CD14-positive monocyte (primary cell): ENCODE measurements at regions not wholly inside any gene's neighbourhood (a gene's known extent, or its start where the extent isn't known, plus 50 kb on each side); places are given as distances from the start of the nearest gene placed in this dataset.

Source experiments
- DNase-seq, 3 donors: peaks; one replicate each; pipeline ENCODE4 v3.0.0-alpha.2; 2011 to 2022
- H2AFZ ChIP-seq: 2 replicates; pipeline ENCODE4 v1.6.0; 2012; ENCODE audit warnings: mild to moderate bottlenecking, low read depth, low read length, inconsistent platforms; ENCODE audit not compliant: insufficient read depth, poor library complexity, severe bottlenecking
- H3K27ac ChIP-seq, 2 donors: 1 replicate in 1 of 2; 2 replicates in 1 of 2; pipeline ENCODE4 v1.5.1; 2012 to 2013; ENCODE audit warnings: low read length in 2 of 2, control low read depth in 1 of 2, inconsistent platforms in 1 of 2, low read depth in 1 of 2, mild to moderate bottlenecking in 1 of 2
- H3K27me3 ChIP-seq, 2 donors: one replicate each; pipeline versions ENCODE4 v1.6.0 to v1.6.1; 2011 to 2013; ENCODE audit warnings: low read length in 2 of 2; ENCODE audit not compliant: control insufficient read depth in 2 of 2, insufficient read depth in 2 of 2
- H3K36me3 ChIP-seq, 2 donors: replicated peaks in 1 of 2; 1 replicate in 1 of 2; 2 replicates in 1 of 2; pipeline versions ENCODE4 v1.5.1 to v1.6.1; 2012 to 2013; ENCODE audit warnings: low read length in 2 of 2, control low read depth in 1 of 2, inconsistent platforms in 1 of 2, mild to moderate bottlenecking in 1 of 2; ENCODE audit not compliant: insufficient read depth in 2 of 2, control insufficient read depth in 1 of 2
- H3K4me1 ChIP-seq, 2 donors: 1 replicate in 1 of 2; 2 replicates in 1 of 2; pipeline versions ENCODE4 v1.5.1 to v1.6.1; 2012 to 2013; ENCODE audit warnings: low read length in 2 of 2, control low read depth in 1 of 2, inconsistent platforms in 1 of 2, mild to moderate bottlenecking in 1 of 2, moderate library complexity in 1 of 2; ENCODE audit not compliant: insufficient read depth in 2 of 2, control insufficient read depth in 1 of 2
- H3K4me2 ChIP-seq: replicated peaks from 2 replicates; pipeline ENCODE3; 2012; ENCODE audit warnings: low read length, moderate library complexity, mild to moderate bottlenecking; ENCODE audit not compliant: poor library complexity, severe bottlenecking; ENCODE audit errors: extremely low read depth
- H3K4me3 ChIP-seq, 3 experiments: fragments of 200-600 bp in 1 of 3; sonication (generic) in 1 of 3; replicated peaks in 1 of 3; 1 replicate in 2 of 3; 2 replicates in 1 of 3; pipeline ENCODE4 v1.5.1; 2011 to 2013; ENCODE audit warnings: low read length in 3 of 3, mild to moderate bottlenecking in 3 of 3, control low read depth in 2 of 3, low read depth in 2 of 3, inconsistent platforms in 1 of 3, moderate library complexity in 1 of 3
- H3K79me2 ChIP-seq: 2 replicates; pipeline ENCODE4 v1.6.0; 2012; ENCODE audit warnings: mild to moderate bottlenecking, control low read depth, inconsistent platforms, low read length, moderate library complexity; ENCODE audit not compliant: insufficient read depth
- H3K9ac ChIP-seq: 2 replicates; pipeline ENCODE4 v1.6.0; 2017; ENCODE audit warnings: low read length, mild to moderate bottlenecking; ENCODE audit not compliant: insufficient read depth, poor library complexity, severe bottlenecking
- H3K9me3 ChIP-seq, 2 donors: replicated peaks in 1 of 2; 1 replicate in 1 of 2; 2 replicates in 1 of 2; pipeline versions ENCODE4 v1.5.1 to v1.6.1; 2012 to 2013; ENCODE audit warnings: low read length in 2 of 2, control low read depth in 1 of 2; ENCODE audit not compliant: control insufficient read depth in 1 of 2, insufficient read depth in 1 of 2
- H4K20me1 ChIP-seq: 2 replicates; pipeline ENCODE4 v1.6.0; 2012; ENCODE audit warnings: mild to moderate bottlenecking, low read length, control low read depth, moderate library complexity; ENCODE audit not compliant: insufficient read depth
- H3K27ac Mint-ChIP-seq, 7 donors: one replicate each; pipeline ENCODE4 v1.8.0; 2020; ENCODE audit warnings: mild to moderate bottlenecking in 7 of 7, mixed read lengths in 7 of 7, moderate library complexity in 6 of 7, inconsistent platforms in 2 of 7
- H3K27me3 Mint-ChIP-seq, 3 donors: one replicate each; pipeline ENCODE4 v1.8.0; 2021 to 2022; ENCODE audit warnings: low read depth in 3 of 3, mild to moderate bottlenecking in 3 of 3, mixed read lengths in 3 of 3, moderate library complexity in 3 of 3, inconsistent platforms in 1 of 3
- H3K36me3 Mint-ChIP-seq, 2 donors: one replicate each; pipeline ENCODE4 v1.8.0; 2020; ENCODE audit warnings: mixed read lengths in 2 of 2, inconsistent platforms in 1 of 2, mild to moderate bottlenecking in 1 of 2
- H3K4me1 Mint-ChIP-seq: one replicate; pipeline ENCODE4 v1.8.0; 2020; ENCODE audit warnings: mild to moderate bottlenecking, mixed read lengths
- H3K4me3 Mint-ChIP-seq, 2 donors: one replicate each; pipeline ENCODE4 v1.8.0; 2020; ENCODE audit warnings: mild to moderate bottlenecking in 2 of 2, mixed read lengths in 2 of 2, moderate library complexity in 1 of 2
- H3K9me3 Mint-ChIP-seq, 7 donors: one replicate each; pipeline ENCODE4 v1.8.0; 2020 to 2022; ENCODE audit warnings: mixed read lengths in 7 of 7, mild to moderate bottlenecking in 6 of 7, moderate library complexity in 6 of 7, inconsistent platforms in 2 of 7
- CTCF ChIP-seq: fragments of 200-600 bp; IDR thresholded peaks from one replicate; pipeline ENCODE4 v1.8.0; 2022; ENCODE audit warnings: antibody characterized with exemption, mild to moderate bottlenecking
- WGBS: methylation state at CpG from one replicate; pipeline ENCODE4 v1.1.5; 2013; ENCODE audit warnings: missing lambda C conversion rate; ENCODE audit not compliant: insufficient coverage; 5-methylcytosine and 5-hydroxymethylcytosine counted together
- intact Hi-C, 2 donors: fragments of 100-400 bp; cut with micrococcal nuclease; formaldehyde crosslinking; loops; one replicate each; pipeline versions ENCODE4 v1.15.0 to v1.15.1; 2023

GRCh38 chr18:76771192-76771799 is 51.1 kb upstream of the ZNF236 start:
- no peak overlapping the region for H3K4me3 Mint-ChIP-seq
- Histone ChIP-seq H3K27me3 (no peaks in the 10 kb centered on the region), H3K79me2 (no peaks in the 10 kb centered on the region), H3K4me2 (no peak overlapping the region), H3K9me3 (peaks cover 3 to 5% of the 10 kb centered on the region in 2 donors), H3K9ac (no peak overlapping the region), H3K36me3 (no peaks in the 10 kb centered on the region), H4K20me1 (no peaks in the 10 kb centered on the region), H2AFZ (no peak overlapping the region), H3K4me1 (no peaks in the 10 kb centered on the region), H3K27ac (no peak overlapping the region), H3K4me3 (no peak overlapping the region)
- intact Hi-C loops = no loop called here
- peaks cover 0 to 7% (median 3%) of the 10 kb centered on the region in 3 donors for H3K27me3 Mint-ChIP-seq
- DNase-seq = no peak
- H3K36me3 Mint-ChIP-seq = no peaks in the 10 kb centered on the region
- no peaks in the 10 kb centered on the region for H3K4me1 Mint-ChIP-seq
- H3K27ac Mint-ChIP-seq = no peak overlapping the region
- peaks cover 7 to 28% (median 19%) of the 10 kb centered on the region in 7 donors for H3K9me3 Mint-ChIP-seq
- no peak for TF ChIP-seq CTCF
- WGBS = 93% methylated on average over 6 of the region's 13 CpGs

DNA sequence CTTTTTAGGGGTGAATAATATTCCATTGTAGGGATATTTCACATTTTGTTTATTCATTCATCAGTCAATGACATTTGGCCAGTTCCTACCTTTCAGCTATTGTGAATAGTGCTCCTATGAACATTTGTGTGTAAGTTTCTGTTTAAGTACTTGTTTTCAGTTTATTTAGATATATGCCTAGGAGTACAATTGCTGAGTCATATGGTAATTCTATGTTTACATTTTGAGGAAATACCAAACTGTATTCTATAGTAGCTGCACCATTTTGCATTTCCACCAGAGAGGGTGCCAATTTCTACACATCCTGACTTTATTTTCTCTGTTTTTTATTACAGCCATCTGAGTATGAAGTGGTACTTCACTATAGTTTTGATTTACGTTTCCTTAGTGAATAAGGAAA is 54.4 kb upstream of the ZNF236 start:
- no CpG with 5 or more reads among the region's 1 CpG for WGBS
- Histone ChIP-seq H2AFZ (no peak overlapping the region), H3K4me3 (no peak overlapping the region), H3K9me3 (peaks cover 3 to 5% of the 10 kb centered on the region in 2 donors), H3K27ac (no peak overlapping the region), H3K9ac (no peak overlapping the region), H3K4me2 (no peak overlapping the region), H4K20me1 (no peaks in the 10 kb centered on the region), H3K27me3 (no peaks in the 10 kb centered on the region), H3K79me2 (no peaks in the 10 kb centered on the region), H3K4me1 (no peaks in the 10 kb centered on the region), H3K36me3 (no peaks in the 10 kb centered on the region)
- intact Hi-C loops = no loop called here
- H3K4me3 Mint-ChIP-seq = no peak overlapping the region
- H3K27ac Mint-ChIP-seq = no peak overlapping the region
- no peaks in the 10 kb centered on the region for H3K36me3 Mint-ChIP-seq
- no peak for TF ChIP-seq CTCF
- DNase-seq = no peak
- peaks cover 2 to 11% (median 4%) of the 10 kb centered on the region in 3 donors for H3K27me3 Mint-ChIP-seq
- peaks cover 10 to 28% (median 19%) of the 10 kb centered on the region in 7 donors for H3K9me3 Mint-ChIP-seq
- H3K4me1 Mint-ChIP-seq = no peaks in the 10 kb centered on the region
